WERI-Rb-1 (cell line): ENCODE measurements at regions not wholly inside any gene's neighbourhood (a gene's known extent, or its start where the extent isn't known, plus 50 kb on each side); places are given as distances from the start of the nearest gene placed in this dataset.

Experiments
- DNase-seq: peaks from one replicate; pipeline ENCODE4 v3.0.0-alpha.2; 2020
- H3K27ac ChIP-seq: fragments of 250-450 bp; sonication (Bioruptor Pico); 2 replicates; pipeline ENCODE4 v1.5.1; 2020; ENCODE audit warnings: mild to moderate bottlenecking, moderate library complexity
- H3K27me3 ChIP-seq: fragments of 250-450 bp; sonication (Bioruptor Pico); 2 replicates; pipeline ENCODE4 v1.5.1; 2021; ENCODE audit warnings: mild to moderate bottlenecking, low read depth, moderate library complexity; ENCODE audit not compliant: insufficient read depth, severe bottlenecking
- H3K36me3 ChIP-seq: fragments of 250-450 bp; sonication (Bioruptor Pico); 2 replicates; pipeline ENCODE4 v1.5.1; 2020; ENCODE audit warnings: mild to moderate bottlenecking, moderate library complexity
- H3K4me3 ChIP-seq: 2 replicates; pipeline ENCODE4 v1.5.1; 2011; ENCODE audit warnings: low read depth, mild to moderate bottlenecking, control low read depth, low read length
- H3K9me3 ChIP-seq: fragments of 250-450 bp; sonication (Bioruptor Pico); 2 replicates; pipeline ENCODE4 v1.5.1; 2021; ENCODE audit warnings: mild to moderate bottlenecking, moderate library complexity; ENCODE audit not compliant: severe bottlenecking
- CTCF ChIP-seq: IDR thresholded peaks from 2 replicates; pipeline ENCODE4 v1.5.1; 2011; ENCODE audit warnings: low read depth, mild to moderate bottlenecking, control low read depth, inconsistent platforms, low read length

- Histone ChIP-seq H3K36me3 (no peaks in the 10 kb centered on the region), H3K4me3 (no peak overlapping the region), H3K27me3 (peaks cover 86% of the 10 kb centered on the region), H3K27ac (no peak overlapping the region), H3K9me3 (peaks cover 3% of the 10 kb centered on the region)
- DNase-seq = no peak
- no peak for TF ChIP-seq CTCF
Measured at GRCh38 chr10:123942114-123942861, 50.7 kb upstream of the CPXM2 start.
